Activated naive CD4-positive, alpha-beta T cell treated with anti-CD3 and anti-CD28 coated beads, Interleukin-2, amount 10 ng/mL, durations not matched to agents 7 days and 5 days (primary cell): ENCODE measurements at regions not wholly inside any gene's neighbourhood (a gene's known extent, or its start where the extent isn't known, plus 50 kb on each side); places are given as distances from the start of the nearest gene placed in this dataset.

Experiments
- CTCF ChIA-PET: fragments of 350-600 bp; sonication (Branson Sonifier 250); formaldehyde crosslinking; loops from one replicate; lab custom pipeline; 2021; ENCODE audit warnings: antibody characterized with exemption; lab: Charles Lee
- DNase-seq: peaks from one replicate; pipeline ENCODE4 v3.0.0-alpha.2; 2020
- H3K27ac Mint-ChIP-seq: one replicate; pipeline ENCODE4 v1.8.0; 2021; ENCODE audit warnings: mild to moderate bottlenecking, moderate library complexity, mixed read lengths
- H3K27me3 Mint-ChIP-seq: one replicate; pipeline ENCODE4 v1.8.0; 2021; ENCODE audit warnings: mild to moderate bottlenecking, mixed read lengths
- H3K36me3 Mint-ChIP-seq: one replicate; pipeline ENCODE4 v1.8.0; 2021; ENCODE audit warnings: mixed read lengths
- H3K4me1 Mint-ChIP-seq: one replicate; pipeline ENCODE4 v1.8.0; 2021; ENCODE audit warnings: mixed read lengths
- H3K4me3 Mint-ChIP-seq: one replicate; pipeline ENCODE4 v1.8.0; 2021; ENCODE audit warnings: mild to moderate bottlenecking, moderate library complexity, mixed read lengths
- H3K9me3 Mint-ChIP-seq: one replicate; pipeline ENCODE4 v1.8.0; 2021; ENCODE audit warnings: mixed read lengths

- CTCF ChIA-PET, result no interaction called here
- Mint-ChIP-seq H3K27me3 (peaks cover 8% of the 10 kb centered on the region), H3K4me3 (no peak overlapping the region), H3K27ac (no peak overlapping the region), H3K36me3 (no peaks in the 10 kb centered on the region), H3K4me1 (no peaks in the 10 kb centered on the region), H3K9me3 (peaks cover 2% of the 10 kb centered on the region)
- no peak for DNase-seq
These were observed 57.0 kb upstream of the AFF3 start for GRCh38 chr2:100199421-100199820.

- Mint-ChIP-seq H3K4me1 (no peaks in the 10 kb centered on the region), H3K27me3 (peaks cover 11% of the 10 kb centered on the region), H3K9me3 (peaks cover 2% of the 10 kb centered on the region), H3K36me3 (no peaks in the 10 kb centered on the region), H3K4me3 (no peak overlapping the region), H3K27ac (no peak overlapping the region)
- DNase-seq, result no peak
- CTCF ChIA-PET, result no interaction called here
These were observed 56.3 kb upstream of the AFF3 start for GRCh38 chr2:100198461-100199230.

- Mint-ChIP-seq H3K27ac (no peak overlapping the region), H3K4me1 (no peaks in the 10 kb centered on the region), H3K36me3 (no peaks in the 10 kb centered on the region), H3K9me3 (peaks cover 2% of the 10 kb centered on the region), H3K27me3 (peaks cover 17% of the 10 kb centered on the region), H3K4me3 (no peak overlapping the region)
- CTCF ChIA-PET, result no interaction called here
- no peak for DNase-seq
These were observed 55.3 kb upstream of the AFF3 start for GRCh38 chr2:100197631-100198153.

GRCh38 chr2:100196786-100197494, 54.5 kb upstream of the AFF3 start:
- CTCF ChIA-PET, result no interaction called here

GRCh38 chr2:100195942-100196341, 53.6 kb upstream of the AFF3 start:
- CTCF ChIA-PET, result no interaction called here

More at GRCh38 chr2:100196786-100197494, 54.5 kb upstream of the AFF3 start:
- Mint-ChIP-seq H3K4me3 (no peak overlapping the region), H3K27ac (no peak overlapping the region), H3K9me3 (peaks cover 1% of the 10 kb centered on the region), H3K4me1 (no peaks in the 10 kb centered on the region), H3K36me3 (no peaks in the 10 kb centered on the region), H3K27me3 (peaks cover 18% of the 10 kb centered on the region)
- DNase-seq, result no peak

GRCh38 chr2:100194951-100195350, 52.6 kb upstream of the AFF3 start:
- CTCF ChIA-PET, result no interaction called here
- no peak for DNase-seq
- peaks cover 18% of the 10 kb centered on the region for H3K27me3 Mint-ChIP-seq
- no peak overlapping the region for H3K4me3 Mint-ChIP-seq
- H3K9me3 Mint-ChIP-seq, result no peaks in the 10 kb centered on the region
- no peaks in the 10 kb centered on the region for H3K4me1 Mint-ChIP-seq
- H3K27ac Mint-ChIP-seq, result no peak overlapping the region
- H3K36me3 Mint-ChIP-seq, result no peaks in the 10 kb centered on the region

More at GRCh38 chr2:100195942-100196341, 53.6 kb upstream of the AFF3 start:
- Mint-ChIP-seq H3K36me3 (no peaks in the 10 kb centered on the region), H3K4me1 (no peaks in the 10 kb centered on the region), H3K27me3 (peaks cover 18% of the 10 kb centered on the region), H3K27ac (no peak overlapping the region), H3K9me3 (no peaks in the 10 kb centered on the region), H3K4me3 (no peak overlapping the region)
- no peak for DNase-seq

GRCh38 chr2:100193291-100193710, 50.9 kb upstream of the AFF3 start:
- no peak for DNase-seq
- no peaks in the 10 kb centered on the region for H3K36me3 Mint-ChIP-seq
- H3K9me3 Mint-ChIP-seq, result no peaks in the 10 kb centered on the region
- H3K27me3 Mint-ChIP-seq, result peaks cover 21% of the 10 kb centered on the region
- no peaks in the 10 kb centered on the region for H3K4me1 Mint-ChIP-seq
- no peak overlapping the region for H3K4me3 Mint-ChIP-seq
- no peak overlapping the region for H3K27ac Mint-ChIP-seq
- CTCF ChIA-PET, result no interaction called here

- CTCF ChIA-PET, result no interaction called here
- H3K4me3 Mint-ChIP-seq, result no peak overlapping the region
- H3K27me3 Mint-ChIP-seq, result peaks cover 21% of the 10 kb centered on the region
- no peaks in the 10 kb centered on the region for H3K36me3 Mint-ChIP-seq
- no peaks in the 10 kb centered on the region for H3K9me3 Mint-ChIP-seq
- H3K27ac Mint-ChIP-seq, result no peak overlapping the region
- H3K4me1 Mint-ChIP-seq, result no peaks in the 10 kb centered on the region
- no peak for DNase-seq
These were observed 50.4 kb upstream of the AFF3 start for GRCh38 chr2:100192825-100193224.

GRCh38 chr2:100192300-100192699, 49.9 kb upstream of the AFF3 start:
- Mint-ChIP-seq H3K4me1 (no peaks in the 10 kb centered on the region), H3K27me3 (peaks cover 21% of the 10 kb centered on the region), H3K9me3 (no peaks in the 10 kb centered on the region), H3K27ac (no peak overlapping the region), H3K4me3 (no peak overlapping the region), H3K36me3 (no peaks in the 10 kb centered on the region)
- CTCF ChIA-PET, result no interaction called here
- DNase-seq, result no peak
